Transverse colon (tissue), 4 donors: ENCODE measurements at regions not wholly inside any gene's neighbourhood (a gene's known extent, or its start where the extent isn't known, plus 50 kb on each side); places are given as distances from the start of the nearest gene placed in this dataset.
"Not testable (repeated sequence)": the region's sequence is repeated elsewhere in the genome, so short reads cannot be mapped to it uniquely, and the experiment has no call there.

Experiments used
- DNase-seq: peaks from one replicate; pipeline ENCODE4 v3.0.0-alpha.2; 2019
- H3K27ac ChIP-seq, 4 donors: fragments of 200-600 bp; sonication (generic); 2 replicates each; pipeline ENCODE4 v1.5.1; 2016 to 2018; ENCODE audit warnings: inconsistent platforms in 4 of 4
- H3K27me3 ChIP-seq: fragments of 200-600 bp; sonication (generic); 2 replicates; pipeline ENCODE4 v1.5.1; 2017; ENCODE audit warnings: inconsistent platforms
- H3K36me3 ChIP-seq, 4 donors: fragments of 200-600 bp; sonication (generic); 2 replicates each; pipeline ENCODE4 v1.5.1; 2017 to 2019; ENCODE audit warnings: inconsistent platforms in 4 of 4
- H3K4me1 ChIP-seq, 4 donors: fragments of 200-600 bp; sonication (generic); 2 replicates each; pipeline ENCODE4 v1.5.1; 2017 to 2020; ENCODE audit warnings: inconsistent platforms in 4 of 4
- H3K4me3 ChIP-seq, 4 donors: fragments of 200-600 bp; sonication (generic); 1 replicate in 1 of 4; 2 replicates in 3 of 4; pipeline versions ENCODE4 v1.5.1 to v1.6.1; 2017 to 2019; ENCODE audit warnings: inconsistent platforms in 4 of 4
- H3K9me3 ChIP-seq, 2 donors: fragments of 200-600 bp; sonication (generic); 2 replicates each; pipeline ENCODE4 v1.5.1; 2017 to 2019; ENCODE audit warnings: inconsistent platforms in 2 of 2
- CTCF ChIP-seq, 5 experiments: fragments of 200-600 bp in 3 of 5; fragments of 450-650 bp in 2 of 5; sonication (generic) in 3 of 5; IDR thresholded peaks; 1 replicate in 2 of 5; 2 replicates in 3 of 5; pipeline ENCODE4 v1.5.1; 2016 to 2017; ENCODE audit warnings: antibody characterized with exemption in 5 of 5, inconsistent platforms in 3 of 5, mild to moderate bottlenecking in 2 of 5, moderate library complexity in 1 of 5
- EP300 ChIP-seq: sonication (generic); formaldehyde crosslinking; IDR thresholded peaks from one replicate; pipeline ENCODE4 v1.6.1; 2017; ENCODE audit warnings: antibody characterized with exemption, low read depth
- POLR2A ChIP-seq: fragments of 450-650 bp; IDR thresholded peaks from one replicate; pipeline ENCODE4 v1.6.1; 2016; ENCODE audit warnings: antibody characterized with exemption, mild to moderate bottlenecking, moderate library complexity
- POLR2AphosphoS5 ChIP-seq, 3 donors: sonication (generic); formaldehyde crosslinking; IDR thresholded peaks; one replicate each; pipeline ENCODE4 v1.6.1; 2016; ENCODE audit warnings: antibody characterized with exemption in 3 of 3
- WGBS, 2 donors: methylation state at CpG; one replicate each; pipeline ENCODE4 v1.1.5; 2018; ENCODE audit warnings: low coverage in 1 of 2; 5-methylcytosine and 5-hydroxymethylcytosine counted together
- in situ Hi-C, 4 donors: fragments of 200-750 bp; cut with MboI; loops; one replicate each; pipeline versions ENCODE4 v1.15.0 to v1.15.1; 2017; ENCODE audit warnings: low sequenced_read_pairs in 3 of 4, low pct_ligation_motif_present in 1 of 4, low pct_unique_long_range_greater_than_20kb in 1 of 4
- intact Hi-C: fragments of 100-400 bp; cut with DNase I; formaldehyde crosslinking; loops from one replicate; pipeline ENCODE4 v1.15.1; 2023; ENCODE audit warnings: low total_unique reads

GRCh38 chr13:22839603-22840530, 340.9 kb upstream of the SGCG start:
- Histone ChIP-seq H3K9me3 (no peaks in the 10 kb centered on the region), H3K27me3 (peaks cover 12% of the 10 kb centered on the region), H3K36me3 (no peaks in the 10 kb centered on the region), H3K27ac (no peak overlapping the region), H3K4me1 (peaks cover 0 to 4% (median 0%) of the 10 kb centered on the region in 4 donors), H3K4me3 (no peak overlapping the region)
- intact Hi-C loops = no loop called here
- no peak for TF ChIP-seq POLR2AphosphoS5 (IDR thresholded peaks at IDR 0.05)
- no peak for TF ChIP-seq POLR2A
- no peak for TF ChIP-seq EP300
- no peak for TF ChIP-seq CTCF (IDR thresholded peaks at IDR 0.05)
- 67 to 83% methylated on average over 1 to 7 of the region's 7 CpGs for WGBS, 2 donors
- DNase-seq = no peak
- in situ Hi-C loops = no loop called here

- no peak for TF ChIP-seq POLR2A
- no peak for TF ChIP-seq CTCF (IDR thresholded peaks at IDR 0.05)
- no peak for TF ChIP-seq POLR2AphosphoS5 (IDR thresholded peaks at IDR 0.05)
- TF ChIP-seq EP300 = no peak
- Histone ChIP-seq H3K4me1 (no peaks in the 10 kb centered on the region), H3K9me3 (no peaks in the 10 kb centered on the region), H3K36me3 (no peaks in the 10 kb centered on the region), H3K27me3 (no peaks in the 10 kb centered on the region), H3K4me3 (no peak overlapping the region), H3K27ac (no peak overlapping the region)
- no peak for DNase-seq
- intact Hi-C loops (no loop called here), in situ Hi-C loops (no loop called here)
- 49 to 66% methylated on average over 2 of the region's 2 CpGs for WGBS, 2 donors
These were observed 334.2 kb upstream of the SGCG start for GRCh38 chr13:22846551-22846950.

DNA sequence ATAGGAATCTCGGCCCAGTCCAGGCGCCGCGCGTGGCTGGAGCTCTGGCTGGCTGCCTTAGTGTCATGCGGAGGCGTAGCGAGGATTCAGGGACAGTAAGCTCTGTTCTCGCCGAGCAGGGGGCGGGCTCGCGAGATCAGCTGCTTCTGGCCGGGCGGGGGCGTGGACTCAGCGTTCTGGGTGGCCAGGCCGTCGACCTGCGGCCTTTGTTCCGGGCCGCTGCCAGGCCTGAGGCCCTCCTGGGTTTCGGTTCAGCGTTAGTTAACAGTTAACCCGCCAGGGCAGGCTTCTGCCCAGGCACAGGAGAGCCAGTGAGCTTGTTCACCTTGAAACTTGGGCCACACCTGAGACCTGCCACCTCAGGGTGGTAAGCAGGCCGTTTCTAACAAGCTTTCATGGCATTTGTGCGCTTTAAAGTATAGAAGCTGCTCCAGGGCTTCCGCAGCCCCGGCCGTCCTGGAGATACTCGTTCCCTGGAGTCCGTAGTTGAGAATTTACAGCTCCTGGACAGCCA, 332.2 kb upstream of the SGCG start:
- no peaks in the 10 kb centered on the region for H3K9me3 ChIP-seq
- WGBS, 2 donors = 83 to 86% methylated on average over 5 to 29 of the region's 32 CpGs
- peak overlapping the region in 1 of 4 donors; percentile 64 for H3K27ac ChIP-seq
- intact Hi-C loops (no loop called here), in situ Hi-C loops (no loop called here)
- H3K36me3 ChIP-seq = no peaks in the 10 kb centered on the region
- TF ChIP-seq CTCF (IDR thresholded peaks at IDR 0.05) (no peak), POLR2AphosphoS5 (IDR thresholded peaks at IDR 0.05) (no peak)
- DNase-seq = no peak
- H3K4me1 ChIP-seq = no peaks in the 10 kb centered on the region
- no peaks in the 10 kb centered on the region for H3K27me3 ChIP-seq
- no peak overlapping the region for H3K4me3 ChIP-seq

GRCh38 chr13:22855926-22856325, 324.9 kb upstream of the SGCG start:
- peaks cover 0 to 4% of the 10 kb centered on the region in 2 donors for H3K9me3 ChIP-seq
- H3K4me1 ChIP-seq = no peaks in the 10 kb centered on the region
- 65 to 83% methylated on average over 1 to 2 of the region's 2 CpGs for WGBS, 2 donors
- TF ChIP-seq EP300 (no peak), POLR2A (no peak), CTCF (IDR thresholded peaks at IDR 0.05) (no peak), POLR2AphosphoS5 (IDR thresholded peaks at IDR 0.05) (no peak)
- no peaks in the 10 kb centered on the region for H3K36me3 ChIP-seq
- no peak overlapping the region for H3K4me3 ChIP-seq
- intact Hi-C loops (no loop called here), in situ Hi-C loops (no loop called here)
- no peak for DNase-seq
- H3K27ac ChIP-seq = no peak overlapping the region
- no peaks in the 10 kb centered on the region for H3K27me3 ChIP-seq

GRCh38 chr13:22858980-22859379, 321.8 kb upstream of the SGCG start:
- intact Hi-C loops, H3K4me1 ChIP-seq, H3K27me3 ChIP-seq, in situ Hi-C loops, H3K27ac ChIP-seq, DNase-seq, H3K4me3 ChIP-seq, H3K36me3 ChIP-seq, H3K9me3 ChIP-seq: not testable (repeated sequence)
- no CpG with 5 or more reads among the region's 32 CpGs for WGBS, 2 donors

- DNase-seq, H3K9me3 ChIP-seq, H3K27ac ChIP-seq, H3K36me3 ChIP-seq, intact Hi-C loops, H3K4me1 ChIP-seq, H3K27me3 ChIP-seq, H3K4me3 ChIP-seq, in situ Hi-C loops: not testable (repeated sequence)
- 95 to 96% methylated on average over 13 to 20 of the region's 21 CpGs for WGBS, 2 donors
These were observed 321.4 kb upstream of the SGCG start for GRCh38 chr13:22859411-22859810.
